HEK293 (cell line): ENCODE measurements at regions not wholly inside any gene's neighbourhood (a gene's known extent, or its start where the extent isn't known, plus 50 kb on each side); places are given as distances from the start of the nearest gene placed in this dataset.

Experiments
- CTCF ChIA-PET: fragments of 350-600 bp; formaldehyde crosslinking; extraction: SDS; loops from one replicate; lab custom pipeline; 2021; ENCODE audit warnings: antibody characterized with exemption; lab: Yijun Ruan, JAX
- POLR2A ChIA-PET: fragments of 300-600 bp; formaldehyde crosslinking; extraction: SDS; loops from one replicate; lab custom pipeline; 2020; ENCODE audit warnings: antibody characterized with exemption, inconsistent platforms; lab: Yijun Ruan, JAX
- H3K27ac ChIP-seq: fragments of 200-500 bp; sonication (Bioruptor generic); 2 replicates; pipeline ENCODE4 v1.5.1; 2014; ENCODE audit warnings: low read depth, low read length, control low read depth, inconsistent platforms; ENCODE audit errors: extremely low read depth
- H3K36me3 ChIP-seq, 2 experiments: fragments of 200-500 bp in 1 of 2; sonication (Bioruptor generic) in 1 of 2; 1 replicate in 1 of 2; 2 replicates in 1 of 2; pipeline ENCODE4 v1.5.1; 2014 to 2017; ENCODE audit warnings: inconsistent platforms in 2 of 2, low read length in 2 of 2; ENCODE audit not compliant: control insufficient read depth in 2 of 2, insufficient read depth in 1 of 2
- H3K4me1 ChIP-seq: fragments of 200-500 bp; sonication (Bioruptor generic); 2 replicates; pipeline ENCODE4 v1.5.1; 2014; ENCODE audit warnings: mild to moderate bottlenecking, low read length, inconsistent platforms; ENCODE audit not compliant: control insufficient read depth, insufficient read depth
- H3K4me3 ChIP-seq: 2 replicates; pipeline ENCODE4 v1.5.1; 2011; ENCODE audit warnings: low read depth, mild to moderate bottlenecking, control low read depth, low read length, moderate library complexity
- H3K9me3 ChIP-seq: fragments of 200-500 bp; sonication (Bioruptor generic); 2 replicates; pipeline ENCODE4 v1.5.1; 2014; ENCODE audit warnings: low read depth, low read length, inconsistent platforms; ENCODE audit not compliant: control insufficient read depth, insufficient read depth
- BCL6B ChIP-seq: fragments of 450-650 bp; formaldehyde crosslinking; IDR thresholded peaks from 2 replicates; pipeline ENCODE4 v1.5.1; 2017; ENCODE audit warnings: missing biosample characterization, missing genetic modification characterization
- HOXD13 ChIP-seq: sonication (generic); formaldehyde crosslinking; IDR thresholded peaks from 2 replicates; pipeline ENCODE4 v1.8.0; 2022; ENCODE audit warnings: missing genetic modification reagents, borderline replicate concordance
- INSM2 ChIP-seq: fragments of 450-650 bp; formaldehyde crosslinking; IDR thresholded peaks from 2 replicates; pipeline ENCODE4 v1.5.1; 2016; ENCODE audit warnings: missing biosample characterization, missing genetic modification characterization
- RBAK ChIP-seq: fragments of 450-650 bp; formaldehyde crosslinking; IDR thresholded peaks from 2 replicates; pipeline ENCODE4 v1.5.1; 2016; ENCODE audit warnings: missing biosample characterization, missing genetic modification characterization
- SCRT2 ChIP-seq: fragments of 450-650 bp; formaldehyde crosslinking; IDR thresholded peaks from 2 replicates; pipeline ENCODE4 v1.5.1; 2016; ENCODE audit warnings: missing biosample characterization, missing genetic modification characterization
- YY1 ChIP-seq: fragments of 450-650 bp; formaldehyde crosslinking; IDR thresholded peaks from 2 replicates; pipeline ENCODE4 v1.5.1; 2018; ENCODE audit warnings: missing biosample characterization, missing genetic modification characterization
- ZBTB11 ChIP-seq: fragments of 450-650 bp; formaldehyde crosslinking; conservative IDR thresholded peaks from 2 replicates; pipeline ENCODE4 v1.5.1; 2016; ENCODE audit warnings: low read depth, missing biosample characterization, missing genetic modification characterization
- ZFP37 ChIP-seq: fragments of 450-650 bp; formaldehyde crosslinking; IDR thresholded peaks from 2 replicates; pipeline ENCODE4 v1.5.1; 2016; ENCODE audit warnings: missing biosample characterization, missing genetic modification characterization
- ZFP69B ChIP-seq: fragments of 450-650 bp; formaldehyde crosslinking; IDR thresholded peaks from 2 replicates; pipeline ENCODE4 v1.5.1; 2016; ENCODE audit warnings: missing biosample characterization, missing genetic modification characterization
- ZNF155 ChIP-seq: fragments of 450-650 bp; formaldehyde crosslinking; IDR thresholded peaks from 2 replicates; pipeline ENCODE4 v1.5.1; 2016; ENCODE audit warnings: missing biosample characterization, missing genetic modification characterization
- ZNF211 ChIP-seq: fragments of 450-650 bp; formaldehyde crosslinking; IDR thresholded peaks from 2 replicates; pipeline ENCODE4 v1.5.1; 2016; ENCODE audit warnings: low read depth, missing biosample characterization, missing genetic modification characterization
- ZNF23 ChIP-seq: fragments of 450-650 bp; formaldehyde crosslinking; IDR thresholded peaks from 2 replicates; pipeline ENCODE4 v1.5.1; 2016; ENCODE audit warnings: missing biosample characterization, missing genetic modification characterization, borderline replicate concordance
- ZNF354C ChIP-seq: fragments of 450-650 bp; formaldehyde crosslinking; IDR thresholded peaks from 2 replicates; pipeline ENCODE4 v1.5.1; 2016; ENCODE audit warnings: missing biosample characterization, missing genetic modification characterization, low read depth, borderline replicate concordance
- ZNF404 ChIP-seq: fragments of 450-650 bp; formaldehyde crosslinking; IDR thresholded peaks from 2 replicates; pipeline ENCODE4 v1.5.1; 2017; ENCODE audit warnings: missing biosample characterization, missing genetic modification characterization
- ZNF423 ChIP-seq: fragments of 450-650 bp; formaldehyde crosslinking; IDR thresholded peaks from 2 replicates; pipeline ENCODE4 v1.5.1; 2016; ENCODE audit warnings: missing biosample characterization, missing genetic modification characterization
- ZNF433 ChIP-seq: fragments of 450-650 bp; formaldehyde crosslinking; IDR thresholded peaks from 2 replicates; pipeline ENCODE4 v1.5.1; 2016; ENCODE audit warnings: missing biosample characterization, missing genetic modification characterization, low read depth
- ZNF449 ChIP-seq: fragments of 450-650 bp; formaldehyde crosslinking; IDR thresholded peaks from 2 replicates; pipeline ENCODE4 v1.5.1; 2017; ENCODE audit warnings: missing biosample characterization, mild to moderate bottlenecking, missing genetic modification characterization, moderate library complexity
- ZNF473 ChIP-seq: fragments of 450-650 bp; formaldehyde crosslinking; IDR thresholded peaks from 2 replicates; pipeline ENCODE4 v1.5.1; 2017; ENCODE audit warnings: missing biosample characterization, missing genetic modification characterization
- ZNF558 ChIP-seq: fragments of 450-650 bp; formaldehyde crosslinking; IDR thresholded peaks from 2 replicates; pipeline ENCODE4 v1.5.1; 2016; ENCODE audit warnings: missing biosample characterization, missing genetic modification characterization
- ZNF585B ChIP-seq: fragments of 450-650 bp; formaldehyde crosslinking; IDR thresholded peaks from 2 replicates; pipeline ENCODE4 v1.5.1; 2016; ENCODE audit warnings: missing biosample characterization, missing genetic modification characterization
- ZNF654 ChIP-seq: fragments of 450-650 bp; formaldehyde crosslinking; IDR thresholded peaks from 2 replicates; pipeline ENCODE4 v1.5.1; 2016; ENCODE audit warnings: low read depth, missing biosample characterization, missing genetic modification characterization
- ZNF747 ChIP-seq: fragments of 450-650 bp; formaldehyde crosslinking; IDR thresholded peaks from 2 replicates; pipeline ENCODE4 v1.5.1; 2016; ENCODE audit warnings: missing biosample characterization, missing genetic modification characterization
- ZSCAN23 ChIP-seq: fragments of 450-650 bp; formaldehyde crosslinking; IDR thresholded peaks from 2 replicates; pipeline ENCODE4 v1.5.1; 2016; ENCODE audit warnings: missing biosample characterization, missing genetic modification characterization

GRCh38 chr6:164211254-164211653 is 796.7 kb downstream of the QKI start:
- no peak overlapping the region for H3K27ac ChIP-seq
- POLR2A ChIA-PET = no interaction called here

GRCh38 chr6:164210783-164211182 is 796.3 kb downstream of the QKI start:
- Histone ChIP-seq H3K4me3 (no peak overlapping the region), H3K4me1 (no peaks in the 10 kb centered on the region), H3K36me3 (no peaks in the 10 kb centered on the region), H3K9me3 (no peaks in the 10 kb centered on the region), H3K27ac (no peak overlapping the region)
- ChIA-PET CTCF (interaction anchor here (0.7 kb wide), 1 partner anchor 839 kb away, joined by 3 read pairs; no protein-coding TSS in a partner anchor), POLR2A (no interaction called here)
- no peak for TF ChIP-seq ZNF23 (tag by site-specific recombination)
- TF ChIP-seq SCRT2 (tag by site-specific recombination) = no peak
- no peak for TF ChIP-seq ZFP37
- TF ChIP-seq ZNF354C (tag by site-specific recombination) = no peak
- no peak for TF ChIP-seq BCL6B (tag by site-specific recombination)
- no peak for TF ChIP-seq ZNF585B (tag by site-specific recombination)
- no peak for TF ChIP-seq ZSCAN23 (tag by site-specific recombination)

More at GRCh38 chr6:164211254-164211653, 796.7 kb downstream of the QKI start:
- Histone ChIP-seq H3K4me3 (no peak overlapping the region), H3K36me3 (no peaks in the 10 kb centered on the region), H3K9me3 (no peaks in the 10 kb centered on the region), H3K4me1 (no peaks in the 10 kb centered on the region)
- CTCF ChIA-PET = interaction anchor here (0.7 kb wide), 1 partner anchor 1226 kb away, joined by 3 read pairs; no protein-coding TSS in a partner anchor
- TF ChIP-seq YY1 (no peak), ZNF747 (tag by site-specific recombination) (no peak), ZNF473 (tag by site-specific recombination) (no peak), ZFP69B (tag by site-specific recombination) (no peak), ZNF211 (tag by site-specific recombination) (no peak), ZNF433 (tag by site-specific recombination) (no peak), ZNF449 (no peak), RBAK (tag by site-specific recombination) (no peak), ZNF654 (tag by site-specific recombination) (no peak), ZNF423 (tag by site-specific recombination) (no peak)

- H3K27ac ChIP-seq = no peak overlapping the region
- POLR2A ChIA-PET = no interaction called here
- CTCF ChIA-PET = interaction anchor here (0.7 kb wide), 1 partner anchor 839 kb away, joined by 3 read pairs; no protein-coding TSS in a partner anchor
- H3K4me1 ChIP-seq = no peaks in the 10 kb centered on the region
- no peaks in the 10 kb centered on the region for H3K9me3 ChIP-seq
- no peaks in the 10 kb centered on the region for H3K36me3 ChIP-seq
- H3K4me3 ChIP-seq = no peak overlapping the region
- TF ChIP-seq ZNF558 (no peak), ZBTB11 (tag by site-specific recombination) (no peak), INSM2 (tag by site-specific recombination) (no peak), ZNF155 (tag by site-specific recombination) (no peak), HOXD13 (CRISPR knock-in tag) (no peak), ZNF404 (no peak)
These were observed 795.8 kb downstream of the QKI start for GRCh38 chr6:164210323-164210722.
